GM21619 (cell line): ENCODE measurements at regions not wholly inside any gene's neighbourhood (a gene's known extent, or its start where the extent isn't known, plus 50 kb on each side); places are given as distances from the start of the nearest gene placed in this dataset.

Source experiments
- ATAC-seq: cut with Tn5 transposase; IDR thresholded peaks from one replicate; pipeline ENCODE4 v1.9.1; 2021; ENCODE audit not compliant: unreplicated experiment

DNA sequence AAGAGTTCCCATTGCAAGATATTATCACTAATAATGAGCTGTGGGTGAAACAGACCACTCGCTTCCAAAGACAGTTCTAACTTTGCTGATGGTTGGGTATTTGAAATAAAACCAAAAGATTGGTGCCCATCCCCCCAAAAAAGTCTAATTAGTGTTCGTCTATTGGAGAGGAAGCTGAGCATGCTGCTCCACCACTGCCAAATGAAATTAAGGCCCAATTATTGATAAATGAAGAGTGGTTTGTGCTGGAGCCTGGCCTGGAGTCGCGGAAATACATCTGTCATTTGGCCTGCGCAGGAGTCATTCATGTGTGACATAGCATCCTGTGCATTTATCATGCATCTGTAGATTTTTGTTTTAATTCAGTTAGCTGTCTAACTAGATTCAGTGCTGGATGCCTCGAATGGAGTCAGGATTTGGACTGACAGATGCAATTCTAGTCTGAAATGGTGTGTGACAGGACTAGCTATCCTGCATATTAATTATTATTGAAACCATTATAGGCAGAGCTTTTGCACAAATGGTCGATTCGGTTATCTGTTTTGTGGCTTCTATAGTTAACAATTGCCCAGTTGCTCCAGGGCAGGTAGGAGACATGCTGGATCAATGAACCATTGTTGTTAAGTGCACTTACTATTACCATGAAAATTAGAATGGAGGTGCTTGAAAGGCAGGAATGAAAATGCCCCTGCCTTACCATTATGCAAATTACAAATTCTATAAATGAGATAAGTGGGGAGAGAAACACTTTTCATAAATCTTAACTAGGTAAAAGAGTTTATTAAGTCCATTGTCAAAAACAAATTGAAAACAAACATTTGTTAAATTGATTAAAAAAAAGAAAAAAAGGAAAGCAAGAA lies 450.4 kb upstream of the TCF4 start:
- ATAC-seq = no peak

DNA sequence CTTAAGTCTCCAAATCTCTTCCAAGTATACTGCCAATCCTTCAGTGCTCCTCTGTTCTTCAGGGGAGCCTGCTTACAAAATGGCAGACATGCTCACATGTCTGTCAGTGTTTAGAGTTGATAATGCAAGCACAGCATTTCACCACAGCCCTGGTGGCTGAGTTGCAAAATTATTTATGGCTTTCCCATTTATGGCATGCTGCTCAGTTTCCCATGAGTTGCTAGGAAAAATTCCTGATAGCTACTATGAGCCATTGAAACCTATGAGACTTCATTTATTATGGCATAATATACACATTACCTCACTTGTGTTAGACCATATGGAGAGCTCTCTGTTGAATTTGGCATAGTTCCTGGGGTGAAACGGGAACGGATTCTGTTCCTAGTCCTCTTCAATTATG lies 448.7 kb upstream of the TCF4 start:
- no peak for ATAC-seq

DNA sequence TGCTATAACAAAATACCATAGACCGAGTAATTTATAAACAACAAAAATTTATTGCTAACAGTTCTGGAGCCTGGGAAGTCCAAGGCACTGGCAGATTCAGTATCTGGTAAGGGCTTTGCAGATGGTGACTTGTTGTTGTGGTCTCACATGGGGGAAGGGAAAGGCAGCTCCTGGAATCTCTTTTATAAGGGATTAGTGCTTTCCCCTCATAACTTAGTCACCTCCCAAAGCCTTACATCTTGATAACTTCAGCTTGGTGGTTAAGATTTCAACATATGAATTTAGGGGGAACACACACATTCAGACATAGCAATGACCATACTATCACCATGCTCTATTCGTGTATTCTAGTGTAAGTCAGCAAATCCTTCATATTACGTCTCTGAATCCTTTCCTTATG lies 447.6 kb upstream of the TCF4 start:
- no peak for ATAC-seq

DNA sequence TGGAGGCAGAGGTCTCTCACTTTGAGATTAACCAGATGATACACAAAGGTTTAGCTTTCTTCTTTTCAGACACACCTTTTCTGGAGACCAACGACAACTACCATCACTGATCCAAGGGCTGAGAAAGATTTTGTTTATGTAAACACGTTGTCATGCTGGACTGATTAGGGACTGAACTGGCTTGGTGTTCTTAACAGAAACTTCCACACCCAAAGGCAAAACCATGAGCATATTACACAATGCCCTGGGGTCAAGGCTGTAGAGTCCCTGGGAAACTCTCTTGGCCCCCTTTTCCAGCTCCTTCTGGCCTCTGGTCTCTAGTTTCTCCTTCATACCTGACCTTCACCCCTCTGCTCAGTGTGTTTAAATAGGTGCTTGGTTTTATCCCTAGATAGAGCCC lies 447.0 kb upstream of the TCF4 start:
- ATAC-seq = no peak

DNA sequence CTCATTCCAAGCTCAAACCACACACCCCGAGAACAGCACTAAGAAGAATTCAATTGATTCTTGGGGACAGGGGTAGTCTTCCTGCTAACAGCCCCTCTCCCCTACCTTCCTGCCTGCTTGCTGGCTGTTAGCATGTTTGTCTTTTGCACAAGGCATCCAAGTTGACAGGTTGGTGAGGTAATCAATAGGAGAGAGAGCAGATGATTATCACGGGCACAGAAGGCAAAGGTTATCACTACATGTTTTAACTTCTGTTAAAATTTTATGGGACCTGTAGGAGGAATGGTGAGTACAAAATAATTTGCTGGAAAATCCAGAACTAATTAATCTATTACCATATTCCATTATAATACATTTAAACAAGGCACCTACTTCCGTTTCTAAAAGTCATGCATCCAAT lies 442.1 kb upstream of the TCF4 start:
- ATAC-seq = no peak

DNA sequence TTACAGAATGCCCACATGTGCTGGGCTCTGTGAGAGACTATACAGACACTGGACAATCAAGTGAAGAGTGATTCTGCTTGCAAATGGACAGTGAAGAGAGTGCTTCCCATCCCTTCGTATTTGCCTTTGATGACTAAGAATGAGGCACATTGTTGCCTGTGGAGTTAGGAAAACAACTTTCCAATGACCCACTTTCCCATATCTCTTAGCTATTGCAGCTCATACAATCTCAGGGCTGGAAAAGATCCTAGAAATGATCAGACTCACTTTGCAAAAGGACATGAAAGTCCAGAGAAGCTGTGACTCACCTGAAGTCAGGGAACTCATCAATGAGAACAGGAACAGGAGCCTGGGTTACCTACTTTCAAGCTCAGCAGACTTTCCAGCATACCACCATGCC lies 440.5 kb upstream of the TCF4 start:
- no peak for ATAC-seq

DNA sequence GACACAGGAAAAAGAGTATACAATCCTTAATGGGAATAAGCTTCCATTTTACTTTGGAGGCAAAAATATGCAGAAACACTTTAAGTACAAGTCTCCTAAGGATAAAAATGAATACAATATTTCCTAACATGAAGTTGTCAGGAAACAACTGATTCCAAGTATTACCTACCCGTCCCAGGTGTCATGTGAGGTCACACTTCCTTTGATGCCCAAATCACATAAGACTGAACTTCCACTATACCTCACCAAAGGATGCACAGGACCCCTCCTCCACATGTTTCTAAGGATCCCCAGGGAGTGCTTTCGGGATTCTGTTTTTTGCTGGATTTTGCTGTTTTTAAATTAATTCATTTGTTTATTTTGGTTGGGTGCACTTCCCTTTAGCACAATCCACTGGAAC lies 438.5 kb upstream of the TCF4 start:
- ATAC-seq = no peak

DNA sequence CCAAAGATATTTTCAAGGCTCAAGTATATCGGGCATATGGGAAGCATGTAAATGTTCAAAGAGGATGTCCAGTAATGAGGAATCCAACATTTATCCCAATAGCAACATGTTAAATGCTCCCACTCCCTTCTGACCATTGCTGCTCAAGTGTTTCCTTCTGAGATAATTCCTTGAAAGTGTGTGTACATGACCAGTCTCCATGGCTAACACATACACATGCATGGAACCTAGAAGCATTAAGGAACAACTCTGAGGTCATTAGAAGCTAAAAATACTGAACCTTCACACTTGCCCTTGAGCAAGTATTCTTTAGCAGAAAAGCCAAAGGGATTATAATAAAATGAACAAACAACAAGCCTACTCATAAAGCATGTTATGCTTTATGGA lies 433.8 kb upstream of the TCF4 start:
- no peak for ATAC-seq

DNA sequence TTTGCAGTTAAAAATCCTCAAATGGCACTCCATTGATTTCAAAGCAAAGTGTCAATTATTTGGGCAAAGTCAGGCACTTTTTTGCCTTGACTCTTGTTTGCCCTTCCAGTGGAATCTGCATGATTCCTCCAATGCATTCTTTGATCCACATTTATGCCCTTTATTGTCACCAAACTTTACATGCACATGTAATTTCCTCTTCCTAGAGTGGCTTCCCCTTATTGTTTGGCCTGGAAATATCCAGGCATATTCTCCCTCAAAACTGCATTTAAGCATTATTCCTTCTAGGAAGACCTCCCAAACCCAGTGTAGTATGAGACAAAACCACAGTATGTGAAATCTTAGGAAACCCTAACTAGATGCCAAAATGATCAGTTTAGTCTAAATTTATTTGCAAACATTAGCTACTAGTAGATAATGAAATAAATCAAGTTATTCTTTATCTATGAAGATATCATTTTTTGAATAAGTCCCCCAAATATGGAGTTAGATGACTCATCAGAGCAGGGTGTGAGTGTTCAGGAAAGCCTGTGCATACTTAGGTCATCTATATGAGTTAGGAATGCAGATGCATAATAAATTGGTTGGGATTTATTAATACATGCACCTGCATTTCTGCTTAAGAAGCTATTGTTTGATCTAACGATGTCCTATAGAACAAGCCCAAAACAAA lies 433.3 kb upstream of the TCF4 start:
- ATAC-seq = no peak

DNA sequence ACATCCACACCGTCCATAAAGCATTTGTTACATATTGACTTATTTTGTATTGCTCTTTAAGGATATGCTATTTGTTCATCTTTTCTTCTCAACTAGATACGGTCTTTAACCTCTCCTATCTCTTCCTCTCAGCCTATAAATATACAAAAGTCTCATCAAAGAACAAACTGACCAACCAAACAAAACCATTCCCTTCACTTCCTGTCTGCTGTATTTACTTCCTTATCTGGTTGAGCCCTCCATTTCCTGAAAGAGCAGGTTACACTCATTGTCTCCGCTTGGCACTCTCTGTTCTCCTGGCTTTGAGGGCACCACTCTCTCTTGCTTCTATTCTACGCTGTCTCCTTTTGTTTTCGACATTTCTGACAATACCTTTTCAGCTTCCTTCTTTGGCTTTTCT lies 431.9 kb upstream of the TCF4 start:
- no peak for ATAC-seq

DNA sequence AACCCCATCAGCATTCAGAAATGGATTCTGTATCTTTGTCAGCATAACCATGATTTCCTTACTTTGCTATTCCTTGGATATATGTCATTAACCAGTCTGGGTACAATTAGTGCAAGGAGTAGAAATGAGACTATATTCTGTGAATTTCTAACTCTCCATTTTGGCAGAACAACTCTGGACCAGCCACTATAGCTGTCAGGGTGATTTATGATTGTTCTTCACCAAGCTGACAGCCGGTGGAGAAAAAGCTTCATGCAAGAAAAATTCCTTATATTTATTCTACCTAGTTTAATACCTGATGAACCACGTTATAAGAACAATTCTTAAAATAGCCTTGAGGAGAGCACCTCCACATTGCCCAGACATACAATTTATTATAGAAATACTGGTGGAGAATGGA lies 431.2 kb upstream of the TCF4 start:
- ATAC-seq = no peak

DNA sequence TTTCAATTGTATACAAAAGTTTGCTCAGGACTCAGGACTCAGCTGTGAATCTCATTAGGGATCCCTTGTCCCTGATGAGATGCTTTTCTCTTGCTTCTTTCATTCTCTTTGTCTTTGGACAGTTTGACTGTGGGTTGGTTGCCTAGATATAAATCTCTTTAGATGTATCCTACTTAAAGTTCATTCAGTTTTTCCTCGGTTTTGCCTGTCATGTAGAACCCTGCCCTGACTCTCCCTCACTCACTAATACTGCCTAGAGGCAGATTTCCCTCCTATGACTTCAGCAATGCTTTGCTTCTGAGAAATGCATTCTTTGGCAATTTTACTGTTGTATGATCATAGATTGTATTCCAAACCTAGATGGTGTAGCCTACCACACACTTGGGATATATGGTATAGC lies 421.4 kb upstream of the TCF4 start:
- no peak for ATAC-seq

DNA sequence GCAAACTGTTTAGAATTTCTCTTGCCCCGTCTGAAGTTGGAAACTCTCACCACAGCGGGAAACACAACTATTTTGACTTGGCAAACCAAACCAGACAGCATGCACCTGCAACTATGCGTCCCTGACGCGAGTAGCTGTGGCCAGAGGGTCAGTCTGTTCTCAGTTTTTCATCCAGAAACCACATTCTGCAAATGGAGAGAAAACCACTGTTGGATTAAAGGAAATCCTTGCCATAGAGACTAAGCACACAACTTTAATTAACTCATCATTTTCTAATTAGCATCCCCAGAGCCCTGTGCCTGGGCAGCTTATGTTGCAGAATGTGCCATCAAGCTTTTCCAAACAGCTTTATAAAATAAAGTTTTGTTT lies 415.7 kb upstream of the TCF4 start:
- no peak for ATAC-seq

DNA sequence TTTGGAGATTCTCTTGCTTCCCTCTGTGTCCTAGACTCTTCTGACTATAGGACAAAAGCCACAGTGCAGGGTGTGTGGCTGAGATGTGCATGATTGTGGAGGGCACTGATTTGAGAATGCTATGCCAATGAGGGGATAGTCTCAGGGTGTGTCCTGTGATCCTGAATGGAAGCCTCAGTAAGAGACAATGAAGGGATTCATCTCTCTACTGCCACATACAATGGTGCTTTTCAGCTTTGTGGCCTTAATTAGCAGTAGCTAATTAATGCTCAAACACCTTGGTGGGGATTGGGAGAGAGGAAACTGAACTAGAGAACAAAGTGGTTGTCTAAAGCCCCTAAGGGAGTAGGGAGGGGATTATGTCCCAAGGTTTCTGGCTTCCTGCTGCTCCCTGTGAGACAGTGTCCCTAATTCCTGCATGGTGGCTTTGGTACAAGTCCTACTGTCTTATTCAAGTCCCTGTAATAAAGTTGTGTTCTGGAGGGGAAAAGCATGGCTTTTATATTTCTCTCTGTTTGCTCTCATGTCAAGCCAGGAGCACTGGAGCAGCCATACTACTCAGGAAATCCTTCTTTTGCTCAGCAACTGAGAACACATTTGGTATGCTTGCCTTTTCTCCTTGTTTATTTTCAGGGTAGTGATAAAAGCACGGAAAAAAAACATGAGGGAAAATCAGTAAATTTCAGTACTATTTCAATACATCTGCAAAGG lies 415.2 kb upstream of the TCF4 start:
- ATAC-seq = no peak

DNA sequence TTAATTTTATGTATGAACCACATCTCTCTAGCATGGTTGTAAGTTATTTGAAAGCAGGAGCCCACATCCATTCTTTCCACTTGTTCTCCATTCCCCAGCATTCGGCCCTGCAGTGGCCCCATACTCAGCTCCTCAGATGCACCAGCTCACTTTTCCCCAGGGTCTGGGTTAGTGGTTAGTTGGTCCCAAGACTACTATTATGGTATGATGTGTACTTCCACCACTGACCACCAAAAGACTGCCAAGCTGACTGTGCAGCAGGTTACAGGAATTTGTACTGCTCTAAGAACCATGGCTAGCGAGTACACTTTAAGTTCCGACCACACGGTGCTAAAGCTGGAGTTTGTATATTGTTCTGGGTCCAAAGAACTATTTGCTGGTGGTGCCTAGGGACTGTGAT lies 413.6 kb upstream of the TCF4 start:
- ATAC-seq = no peak

DNA sequence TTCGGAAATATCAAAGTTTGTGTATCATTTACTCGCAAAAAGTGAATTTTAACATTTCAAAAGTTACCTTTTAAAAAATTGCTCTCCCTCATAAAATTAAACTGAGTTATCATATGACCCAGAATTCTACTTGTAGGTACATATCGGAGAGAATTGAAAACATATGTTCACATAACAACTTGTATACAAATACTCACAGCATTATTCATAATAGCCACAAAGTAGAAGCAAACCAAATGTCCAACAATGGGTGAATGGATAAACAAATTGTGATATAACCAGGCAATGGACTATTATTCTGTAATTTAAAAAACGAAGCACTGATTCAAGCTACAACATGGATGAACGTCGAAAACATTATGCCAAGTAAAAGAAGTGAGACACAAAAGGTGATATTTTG lies 412.0 kb upstream of the TCF4 start:
- ATAC-seq = no peak

DNA sequence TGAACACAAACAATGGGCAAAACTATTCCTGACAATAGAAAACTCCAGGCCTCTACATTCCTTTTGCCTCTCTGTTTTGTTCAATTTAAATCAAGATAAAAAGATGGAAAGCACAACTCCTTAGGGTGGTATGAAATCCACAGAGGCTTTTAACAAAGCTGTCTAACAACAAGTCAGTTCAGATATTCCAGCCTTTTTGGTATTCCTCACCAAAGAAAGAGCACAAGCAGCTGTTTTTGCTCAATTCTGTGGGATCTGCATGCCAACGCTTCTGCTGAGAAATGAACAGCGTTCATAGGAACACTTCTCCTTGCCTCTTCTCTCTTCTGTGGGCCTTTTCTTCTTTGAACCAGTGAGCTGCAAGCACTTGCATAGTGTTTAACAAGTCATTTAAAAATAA lies 411.6 kb upstream of the TCF4 start:
- ATAC-seq = no peak

DNA sequence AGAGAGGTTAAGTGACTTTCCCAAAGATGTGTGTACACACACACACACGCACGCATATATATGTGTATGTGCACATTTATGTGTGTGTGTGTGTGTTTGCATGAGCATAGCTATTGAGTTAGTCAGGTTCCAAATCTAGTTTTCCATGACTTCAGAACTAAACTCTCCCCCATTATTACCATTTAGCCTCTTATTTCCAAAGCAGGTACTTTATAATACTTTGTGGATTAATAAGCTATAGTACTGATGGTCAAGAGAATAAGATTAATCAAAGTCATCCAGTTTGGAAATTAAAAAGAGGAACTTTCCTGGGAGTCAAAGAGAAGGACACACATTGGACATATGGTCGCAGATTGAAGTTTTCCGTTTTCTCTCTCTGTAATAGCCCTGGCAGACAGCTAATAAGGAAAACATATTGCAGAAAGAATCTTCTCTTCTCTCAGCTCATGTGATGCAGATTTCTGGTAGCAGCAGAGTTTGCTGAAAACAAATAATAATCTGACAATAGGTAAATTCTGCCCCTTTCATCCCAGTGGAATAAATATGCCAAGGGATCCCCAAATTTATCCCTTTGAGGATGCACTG lies 410.9 kb upstream of the TCF4 start:
- no peak for ATAC-seq

DNA sequence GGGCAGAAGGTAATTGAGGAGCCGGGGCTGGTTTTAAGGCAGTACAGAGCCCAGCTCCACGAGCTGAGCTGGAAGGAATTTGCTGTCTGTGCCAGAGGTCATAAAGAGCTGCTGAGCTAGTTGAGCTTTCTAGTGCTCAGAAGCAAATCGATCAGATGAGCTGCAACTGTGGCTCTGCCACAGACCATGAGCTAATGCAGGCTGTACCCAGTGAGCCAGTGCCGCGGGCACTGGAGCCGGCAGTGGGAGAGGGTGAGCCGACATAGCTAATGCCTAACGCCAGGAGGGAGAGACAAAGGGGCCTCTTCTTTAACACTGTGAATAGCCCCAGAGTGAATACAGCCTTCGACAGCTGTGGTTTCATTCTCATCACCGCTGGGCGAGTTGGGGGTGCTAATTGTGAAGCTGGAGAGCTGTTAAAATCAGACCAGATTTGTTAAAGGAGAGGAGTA lies 410.1 kb upstream of the TCF4 start:
- no peak for ATAC-seq

DNA sequence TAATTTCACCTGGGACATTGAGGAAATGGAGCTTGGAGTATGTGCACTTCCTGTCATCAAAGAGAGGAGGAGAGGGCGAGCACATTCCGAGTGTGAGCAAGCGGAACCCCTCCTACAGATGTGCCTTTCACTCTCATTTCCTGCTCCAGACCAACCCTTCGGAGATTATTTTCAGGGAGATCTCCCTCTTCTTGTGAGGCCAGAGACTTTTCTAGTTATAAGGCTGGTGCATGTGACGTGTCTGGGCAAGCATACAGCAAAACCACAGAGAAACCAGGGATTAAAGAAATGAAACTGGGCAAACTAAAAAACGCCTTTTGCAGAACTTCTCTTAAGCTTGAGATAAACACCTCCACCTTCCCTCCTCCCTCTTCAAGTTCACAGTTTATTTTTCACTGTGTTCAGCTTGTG lies 409.2 kb upstream of the TCF4 start:
- no peak for ATAC-seq

DNA sequence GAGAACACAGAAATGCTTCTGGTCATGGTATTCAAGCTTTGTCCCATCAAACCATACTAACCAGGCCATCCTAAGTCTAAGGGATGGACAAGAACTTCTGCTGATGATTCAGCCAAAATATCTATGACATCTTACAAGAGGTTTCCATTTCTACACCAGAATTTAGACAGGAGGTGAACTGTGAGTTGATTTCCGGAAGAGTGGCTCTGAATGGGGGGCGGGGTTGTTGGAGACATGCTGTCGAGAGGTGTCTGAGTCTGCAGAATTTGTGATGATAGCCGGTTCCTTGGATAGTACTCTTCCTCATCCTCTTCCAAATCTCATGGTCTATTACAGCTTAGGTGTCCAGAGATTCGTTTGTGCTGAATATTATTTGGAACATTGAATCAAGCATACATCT lies 408.7 kb upstream of the TCF4 start:
- ATAC-seq = no peak

DNA sequence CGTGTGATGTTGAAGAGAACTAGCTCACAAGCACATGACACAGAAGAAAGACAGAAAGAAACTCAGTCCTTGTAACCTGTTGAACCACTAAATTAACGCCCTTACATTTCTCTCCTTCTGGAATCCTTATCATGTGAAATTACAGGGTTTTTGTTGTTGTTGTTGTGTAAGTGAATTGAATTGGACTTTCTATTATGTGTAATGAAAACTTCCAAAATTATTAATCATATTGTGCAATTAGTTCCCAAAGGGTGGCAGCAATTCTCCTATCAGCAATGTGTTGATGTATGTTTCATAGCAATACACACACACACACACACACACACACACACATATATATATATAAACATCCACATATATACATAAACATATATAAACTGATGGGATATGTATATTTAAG lies 402.2 kb upstream of the TCF4 start:
- no peak for ATAC-seq
